SIG-M5 (cell line): ENCODE measurements at regions not wholly inside any gene's neighbourhood (a gene's known extent, or its start where the extent isn't known, plus 50 kb on each side); places are given as distances from the start of the nearest gene placed in this dataset.
"Not testable (repeated sequence)": the region's sequence is repeated elsewhere in the genome, so short reads cannot be mapped to it uniquely, and the experiment has no call there.

Experiments
- DNase-seq: peaks from one replicate; lab custom pipeline; 2025; lab: John Stamatoyannopoulos, UW

- DNase-seq = no peak
These were observed 163.5 kb downstream of the CDH19 start for GRCh38 chr18:66440433-66440832.

- DNase-seq = no peak
These were observed 164.2 kb downstream of the CDH19 start for GRCh38 chr18:66439670-66440069.

GRCh38 chr18:66438711-66439536 lies 165.0 kb downstream of the CDH19 start:
- no peak for DNase-seq

GRCh38 chr18:66432636-66433035 lies 171.3 kb downstream of the CDH19 start:
- DNase-seq = no peak

- no peak for DNase-seq
These were observed 175.1 kb downstream of the CDH19 start for GRCh38 chr18:66428795-66429194.

GRCh38 chr18:66419400-66419799 lies 184.5 kb downstream of the CDH19 start:
- DNase-seq = no peak

- DNase-seq = no peak
These were observed 193.2 kb downstream of the CDH19 start for GRCh38 chr18:66410692-66411091.

GRCh38 chr18:66395671-66396218 lies 208.1 kb downstream of the CDH19 start:
- no peak for DNase-seq

GRCh38 chr18:66393463-66393862 lies 210.4 kb downstream of the CDH19 start:
- no peak for DNase-seq

- no peak for DNase-seq
These were observed 226.6 kb downstream of the CDH19 start for GRCh38 chr18:66377291-66377690.

GRCh38 chr18:66375391-66375790 lies 228.5 kb downstream of the CDH19 start:
- DNase-seq = not testable (repeated sequence)

GRCh38 chr18:66346833-66347588 lies 256.9 kb downstream of the CDH19 start:
- no peak for DNase-seq

- no peak for DNase-seq
These were observed 259.7 kb downstream of the CDH19 start for GRCh38 chr18:66344227-66344626.

- no peak for DNase-seq
These were observed 261.3 kb downstream of the CDH19 start for GRCh38 chr18:66342577-66342976.

- DNase-seq = no peak
These were observed 269.4 kb downstream of the CDH19 start for GRCh38 chr18:66334534-66334933.

- no peak for DNase-seq
These were observed 274.2 kb downstream of the CDH19 start for GRCh38 chr18:66329716-66330115.

- no peak for DNase-seq
These were observed 275.5 kb downstream of the CDH19 start for GRCh38 chr18:66328296-66328878.

GRCh38 chr18:66325251-66325650 lies 278.6 kb downstream of the CDH19 start:
- DNase-seq = no peak

- DNase-seq = no peak
These were observed 279.3 kb downstream of the CDH19 start for GRCh38 chr18:66324616-66325015.

- no peak for DNase-seq
These were observed 286.4 kb downstream of the CDH19 start for GRCh38 chr18:66317243-66318090.

- DNase-seq = no peak
These were observed 287.2 kb downstream of the CDH19 start for GRCh38 chr18:66316701-66317100.

GRCh38 chr18:66300141-66300540 lies 303.7 kb downstream of the CDH19 start:
- DNase-seq = no peak
